NCI-H1436 treated with DMSO at 0.1 percent for 48 hours (cell line): ENCODE measurements at regions not wholly inside any gene's neighbourhood (a gene's known extent, or its start where the extent isn't known, plus 50 kb on each side); places are given as distances from the start of the nearest gene placed in this dataset.
"Not testable (repeated sequence)": the region's sequence is repeated elsewhere in the genome, so short reads cannot be mapped to it uniquely, and the experiment has no call there.

Experiments used
- DNase-seq: peaks from one replicate; lab custom pipeline; 2025; lab: John Stamatoyannopoulos, UW

DNA sequence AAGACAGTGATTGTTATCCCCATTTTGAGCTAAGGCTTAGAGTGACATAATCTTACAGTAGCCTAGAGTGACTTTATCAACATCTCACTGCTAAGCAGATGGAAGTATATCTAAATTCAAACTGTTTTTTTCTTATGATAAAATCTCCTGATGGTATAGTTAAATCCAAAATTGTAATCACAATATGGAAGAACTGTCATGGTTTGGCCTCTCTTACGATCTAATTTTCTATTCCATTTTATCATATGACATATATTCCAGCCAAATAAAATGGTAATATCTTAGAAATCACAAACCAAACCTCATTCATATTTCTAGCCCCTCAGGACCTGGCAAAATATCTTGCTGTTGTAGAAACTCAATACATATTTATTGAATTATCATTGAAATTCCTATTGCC is 864.7 kb downstream of the SLC6A15 start:
- no peak for DNase-seq

DNA sequence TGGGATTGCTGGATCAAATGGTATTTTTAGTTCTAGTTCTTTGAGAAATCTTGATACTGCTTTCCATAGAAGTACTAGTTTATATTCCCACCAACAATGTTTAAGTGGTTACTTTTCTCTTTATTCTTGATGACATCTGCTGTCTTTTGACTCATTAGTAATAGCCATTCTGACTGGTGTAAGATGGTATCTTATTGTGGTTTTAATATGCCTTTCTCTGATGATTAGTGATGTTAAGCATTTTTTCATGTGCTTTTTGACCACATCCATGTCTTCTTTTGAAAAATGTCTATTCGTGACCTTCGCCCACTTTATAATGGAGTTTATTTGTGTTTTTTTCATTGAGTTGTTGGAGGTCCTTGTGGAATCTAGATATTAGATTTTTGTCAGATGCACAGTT is 865.7 kb downstream of the SLC6A15 start:
- no peak for DNase-seq

DNA sequence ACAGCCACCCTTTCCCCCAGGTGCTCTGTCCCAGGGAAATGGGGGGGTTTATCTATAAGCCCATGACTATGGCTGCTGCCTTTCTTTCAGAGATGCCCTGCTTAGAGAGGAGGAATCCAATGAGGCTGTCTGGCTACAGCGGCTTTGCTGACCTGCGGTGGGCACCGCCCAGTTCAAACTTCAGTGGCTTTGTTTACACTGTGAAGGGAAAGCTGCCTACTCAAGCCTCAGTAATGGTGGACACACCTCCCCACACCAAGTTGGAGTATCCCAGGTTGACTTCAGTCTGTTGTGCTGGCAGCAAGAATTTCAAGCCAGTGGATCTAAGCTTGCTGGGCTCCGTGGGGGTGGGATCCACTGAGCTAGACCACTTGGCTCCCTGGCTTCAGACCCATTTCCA is 869.2 kb downstream of the SLC6A15 start:
- DNase-seq = no peak

DNA sequence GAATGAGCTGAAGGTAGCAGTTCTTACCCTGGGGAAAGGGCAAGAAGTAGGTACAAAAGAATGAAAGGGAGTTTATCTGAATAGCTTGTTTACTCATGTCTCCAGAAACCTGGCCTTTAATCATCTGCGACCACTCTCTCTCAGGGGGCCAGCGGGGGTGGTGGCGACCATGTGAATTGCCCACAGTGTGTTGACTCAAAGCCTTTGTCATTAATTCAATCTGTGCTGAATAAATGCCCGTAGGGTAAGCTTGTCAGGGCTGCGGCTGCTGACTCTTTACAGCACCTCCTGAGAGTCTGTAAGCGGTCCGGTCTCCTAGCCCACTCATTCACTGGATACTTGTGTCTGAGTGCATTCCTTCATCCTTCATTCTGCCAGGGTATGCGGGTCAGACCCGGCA is 874.4 kb downstream of the SLC6A15 start:
- DNase-seq = no peak

DNA sequence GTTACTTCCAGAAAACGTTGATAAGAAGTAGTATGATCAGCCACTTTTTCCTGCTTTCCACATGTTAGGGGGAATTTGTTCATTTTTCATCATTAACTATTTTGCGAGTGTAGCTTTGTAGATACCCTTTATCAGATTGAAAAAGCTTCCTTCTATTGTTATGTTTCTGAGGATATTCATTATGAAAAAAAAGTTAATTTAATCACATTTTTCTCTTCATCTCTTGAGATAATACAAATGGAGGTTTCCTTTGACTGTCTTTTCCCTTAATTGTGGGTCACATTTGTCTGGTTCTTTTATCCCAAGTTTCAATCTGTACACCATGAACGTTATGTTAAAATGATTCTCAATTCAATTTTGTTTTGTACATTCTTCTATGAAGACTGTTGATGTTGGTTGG is 875.7 kb downstream of the SLC6A15 start:
- no peak for DNase-seq

DNA sequence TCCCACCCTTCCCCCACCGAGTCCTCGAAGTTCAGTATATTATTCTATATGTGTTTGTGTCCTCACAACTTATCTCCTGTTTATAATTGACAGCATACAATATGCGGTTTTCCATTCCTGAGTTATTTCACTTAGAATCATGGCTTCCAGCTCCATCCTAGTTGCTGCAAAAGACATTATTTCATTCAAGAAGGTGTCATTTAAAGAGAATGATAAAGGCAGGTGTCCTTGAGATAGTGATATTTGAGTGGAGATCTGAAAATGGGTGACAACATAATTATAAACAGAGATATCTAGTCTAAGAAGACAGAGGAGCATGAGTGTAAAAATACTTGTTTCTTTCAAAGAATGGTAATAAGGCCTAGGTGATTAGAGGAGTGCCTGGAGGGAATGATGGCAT is 876.8 kb downstream of the SLC6A15 start:
- no peak for DNase-seq

DNA sequence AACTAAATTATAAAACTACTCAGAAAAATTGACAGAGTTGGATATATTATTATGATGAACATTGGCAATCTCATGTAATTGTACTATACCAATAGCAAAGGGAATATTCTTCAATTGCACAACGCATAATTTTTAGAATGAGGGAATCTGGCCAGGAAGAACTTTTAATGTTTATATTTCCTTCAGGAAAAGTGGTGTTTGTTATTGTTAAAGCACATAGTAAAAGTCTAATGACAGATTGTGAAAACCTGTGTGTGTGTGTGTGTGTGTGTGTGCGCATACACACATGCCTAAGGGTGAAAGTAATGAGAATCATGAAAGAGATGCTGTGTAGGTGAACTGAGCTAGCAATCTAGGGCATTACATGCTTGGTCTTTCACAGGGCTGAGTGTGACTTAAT is 877.7 kb downstream of the SLC6A15 start:
- no peak for DNase-seq

DNA sequence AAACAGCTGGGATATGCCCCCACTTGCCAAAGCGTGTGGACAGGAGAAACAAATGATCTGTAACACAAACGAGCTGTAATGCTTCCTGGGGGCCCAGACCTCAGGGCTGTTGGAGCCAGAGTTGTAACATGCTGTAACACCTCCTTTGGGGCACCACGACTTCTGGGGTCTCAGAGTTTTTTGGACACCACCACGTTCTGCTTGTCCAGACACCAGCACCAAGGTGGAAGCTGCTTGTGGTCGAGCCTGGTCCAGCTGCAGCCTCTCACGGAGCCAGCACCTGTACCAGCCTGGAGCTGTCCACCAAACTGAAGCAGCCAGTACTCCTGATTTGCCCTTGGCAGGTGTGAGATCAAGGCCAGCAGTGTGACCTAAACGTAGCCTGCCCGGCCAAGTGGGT is 879.4 kb downstream of the SLC6A15 start:
- DNase-seq = no peak

DNA sequence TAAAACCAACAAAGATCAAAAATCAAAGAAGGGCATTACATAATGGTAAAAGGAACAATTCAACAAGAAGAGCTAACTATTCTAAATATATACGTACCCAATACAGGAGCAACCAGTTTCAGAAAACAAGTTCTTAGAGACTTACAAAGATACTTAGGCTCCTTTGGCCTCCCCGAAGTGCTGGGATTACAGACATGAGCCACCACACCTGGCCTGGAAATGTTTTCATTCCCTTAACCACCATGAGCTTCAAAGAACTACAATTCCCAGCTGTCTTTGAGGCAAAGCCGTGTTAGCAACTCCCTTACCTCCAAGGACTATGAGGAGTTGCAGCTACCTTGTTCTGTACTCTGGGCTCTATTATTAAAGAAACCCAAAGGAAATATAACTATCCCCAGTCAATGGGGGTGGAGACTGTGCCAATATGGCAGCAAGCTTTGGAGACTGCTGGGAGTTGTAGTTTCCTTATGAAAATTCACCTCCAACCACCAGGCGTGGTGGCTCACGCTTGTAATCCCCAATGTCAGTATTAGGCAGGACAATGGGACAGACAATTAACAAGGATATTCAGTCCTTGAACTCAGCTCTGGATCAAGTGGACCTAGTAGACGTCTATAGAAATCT is 893.9 kb downstream of the SLC6A15 start:
- DNase-seq = not testable (repeated sequence)

DNA sequence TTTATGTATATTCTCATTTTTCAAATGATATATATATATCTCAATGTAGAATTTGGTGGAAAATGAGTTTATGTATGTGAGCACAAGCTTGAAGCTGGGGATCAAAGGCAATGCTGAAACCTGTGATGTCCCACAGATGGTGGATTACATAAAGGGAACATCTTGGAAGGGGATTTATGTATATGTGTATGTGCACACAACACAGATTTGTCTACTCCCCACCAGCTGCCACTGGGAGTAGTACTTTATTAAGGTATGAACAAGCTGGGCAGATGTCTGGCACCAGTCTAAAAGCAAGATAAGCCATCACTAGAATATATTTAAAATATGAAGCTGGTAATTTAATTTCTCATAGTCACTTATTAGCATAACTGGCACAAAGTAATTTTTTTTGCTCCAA is 895.6 kb downstream of the SLC6A15 start:
- no peak for DNase-seq

DNA sequence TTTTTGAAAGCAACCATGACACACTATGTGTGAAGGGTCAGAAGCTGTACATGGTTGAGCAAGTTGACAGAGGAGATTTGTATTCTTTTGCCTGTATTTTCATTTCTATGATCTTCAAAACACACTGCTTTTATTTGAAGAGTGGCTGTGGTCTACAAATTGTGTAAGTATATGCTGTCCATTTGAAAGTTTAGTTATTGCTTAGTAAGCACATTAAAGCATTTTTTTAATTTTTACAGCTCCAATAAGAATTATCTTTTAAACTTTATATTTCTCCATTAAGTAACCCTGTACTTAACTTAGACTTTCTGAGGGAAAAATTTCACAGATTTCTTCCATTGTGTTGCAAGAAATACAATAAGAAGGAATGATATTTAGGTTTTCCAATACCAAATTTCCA is 915.2 kb downstream of the SLC6A15 start:
- no peak for DNase-seq

DNA sequence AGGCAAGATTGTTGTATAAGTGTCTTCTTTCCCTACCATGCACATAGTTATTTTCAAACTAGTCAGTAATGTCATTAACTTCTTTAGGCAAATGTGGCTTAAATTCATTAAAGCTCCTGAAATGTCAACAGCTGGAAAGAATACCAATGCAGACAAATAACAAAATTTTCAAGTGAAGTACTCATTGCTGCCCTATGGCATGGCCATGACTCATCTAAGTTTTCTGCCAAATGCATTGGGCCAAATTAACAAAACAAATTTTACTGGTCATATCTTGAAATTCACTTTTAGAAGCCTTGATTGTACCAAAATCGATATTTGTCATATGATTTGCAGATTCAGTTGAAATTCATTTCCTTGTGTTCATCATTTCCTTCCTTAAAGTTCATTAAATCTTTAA is 915.9 kb downstream of the SLC6A15 start:
- no peak for DNase-seq

DNA sequence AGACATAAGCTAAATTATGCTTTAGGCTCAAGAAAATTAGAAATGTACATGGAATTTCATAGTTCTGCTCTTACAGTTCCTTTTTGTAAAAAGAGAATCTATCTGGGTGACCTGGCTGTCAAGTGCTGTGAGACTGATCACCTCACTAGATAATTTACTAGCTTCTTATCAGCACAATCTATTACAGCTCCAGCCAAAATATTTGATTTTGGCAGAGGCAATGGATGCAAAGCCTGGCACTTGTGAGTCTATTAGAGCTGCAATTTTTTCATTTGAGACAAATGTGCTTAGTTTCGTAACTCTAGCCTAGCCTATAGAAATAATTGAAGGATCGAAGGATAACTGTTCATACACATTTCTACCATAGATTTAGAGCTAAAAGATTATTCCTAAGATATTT is 927.5 kb downstream of the SLC6A15 start:
- DNase-seq = no peak

DNA sequence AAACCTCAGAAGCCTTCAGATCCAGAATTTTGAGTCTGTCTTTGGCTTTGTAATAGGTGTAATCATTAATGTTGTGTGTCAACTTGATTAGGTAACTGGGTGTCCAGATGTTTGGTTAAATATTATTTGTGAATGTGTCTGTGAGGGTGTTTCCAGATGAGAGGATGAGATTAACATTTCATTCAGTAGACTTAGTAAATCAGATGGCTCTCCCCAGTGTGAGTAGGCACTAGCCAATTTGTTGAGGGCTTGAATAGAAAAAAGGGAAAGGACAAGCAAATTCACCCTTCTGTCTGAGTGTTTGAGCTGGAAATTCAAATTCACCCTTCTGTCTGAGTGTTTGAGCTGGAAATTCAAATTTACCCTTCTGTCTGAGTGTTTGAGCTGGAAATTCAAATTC is 932.2 kb downstream of the SLC6A15 start:
- no peak for DNase-seq

DNA sequence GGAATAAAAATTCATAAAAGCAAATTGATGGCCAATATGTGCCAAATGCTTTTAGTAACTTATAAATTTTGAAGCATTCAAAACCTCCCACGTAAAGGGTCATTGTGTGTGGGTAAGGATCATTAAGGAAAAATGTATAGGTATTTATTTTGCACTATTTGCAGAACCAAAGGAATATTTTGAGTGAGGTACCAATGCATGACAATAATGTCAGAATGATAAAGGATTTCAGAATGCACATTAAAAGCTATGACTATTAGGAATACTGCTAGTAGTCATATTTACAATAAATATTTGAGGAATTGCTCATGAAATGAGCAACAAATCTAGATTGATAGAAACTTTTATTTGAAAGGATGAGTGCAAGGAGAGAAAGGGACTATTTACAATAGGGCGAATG is 932.8 kb downstream of the SLC6A15 start:
- DNase-seq = no peak

DNA sequence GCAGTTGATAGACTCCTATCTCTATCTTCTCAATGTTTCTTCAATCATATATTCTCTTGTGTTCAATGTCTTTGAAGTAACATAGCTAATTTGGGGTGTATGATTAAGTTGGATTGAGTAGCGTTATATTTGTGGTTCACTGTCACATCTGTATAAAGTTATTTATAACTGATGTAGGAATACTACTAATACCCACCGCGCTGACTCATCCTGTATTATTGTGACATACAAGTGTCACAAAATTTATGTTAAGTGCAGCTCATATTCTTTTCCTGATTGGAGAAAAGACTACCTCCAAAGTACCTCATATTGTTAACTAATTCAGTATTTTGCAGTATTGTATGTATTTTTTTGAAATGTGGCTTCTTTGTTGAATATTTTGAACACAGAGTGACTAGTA is 940.8 kb downstream of the SLC6A15 start:
- DNase-seq = no peak

DNA sequence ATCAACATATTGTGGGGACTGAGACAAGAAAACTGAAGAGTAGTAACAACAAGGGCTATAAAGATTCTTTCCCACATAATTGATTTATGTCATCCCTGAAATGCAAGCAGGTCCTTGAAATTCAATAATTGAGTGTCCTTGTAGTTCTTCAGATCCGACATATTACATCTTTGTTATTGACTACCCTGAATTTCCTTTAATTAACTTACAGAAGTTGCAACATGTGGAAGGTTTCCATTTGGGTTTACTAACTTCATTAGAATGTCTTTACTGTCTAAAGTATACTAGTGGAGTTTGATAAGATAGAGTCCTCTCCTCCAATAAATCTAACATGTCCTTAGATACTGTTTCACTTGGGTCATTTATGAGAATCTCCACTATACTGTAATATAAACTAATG is 951.8 kb downstream of the SLC6A15 start:
- no peak for DNase-seq

DNA sequence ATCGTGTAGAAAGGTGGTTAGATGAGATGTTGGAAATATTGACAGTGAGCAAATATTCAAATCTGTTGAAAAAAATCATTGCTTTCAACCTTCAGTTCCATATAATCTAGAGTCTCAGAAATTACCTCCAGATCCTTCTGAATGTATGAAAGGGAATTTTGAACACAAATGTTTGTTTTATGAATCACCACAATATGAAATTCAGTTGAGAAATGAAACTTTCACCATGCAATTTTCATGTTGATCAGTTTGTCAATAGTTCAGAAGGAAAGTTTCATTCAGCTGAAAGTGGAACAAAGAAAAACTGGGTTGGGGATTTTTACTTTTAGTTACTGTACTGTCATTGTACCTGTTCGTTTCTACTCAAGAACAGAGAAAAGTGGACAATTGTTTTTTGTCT is 953.6 kb downstream of the SLC6A15 start:
- DNase-seq = no peak

DNA sequence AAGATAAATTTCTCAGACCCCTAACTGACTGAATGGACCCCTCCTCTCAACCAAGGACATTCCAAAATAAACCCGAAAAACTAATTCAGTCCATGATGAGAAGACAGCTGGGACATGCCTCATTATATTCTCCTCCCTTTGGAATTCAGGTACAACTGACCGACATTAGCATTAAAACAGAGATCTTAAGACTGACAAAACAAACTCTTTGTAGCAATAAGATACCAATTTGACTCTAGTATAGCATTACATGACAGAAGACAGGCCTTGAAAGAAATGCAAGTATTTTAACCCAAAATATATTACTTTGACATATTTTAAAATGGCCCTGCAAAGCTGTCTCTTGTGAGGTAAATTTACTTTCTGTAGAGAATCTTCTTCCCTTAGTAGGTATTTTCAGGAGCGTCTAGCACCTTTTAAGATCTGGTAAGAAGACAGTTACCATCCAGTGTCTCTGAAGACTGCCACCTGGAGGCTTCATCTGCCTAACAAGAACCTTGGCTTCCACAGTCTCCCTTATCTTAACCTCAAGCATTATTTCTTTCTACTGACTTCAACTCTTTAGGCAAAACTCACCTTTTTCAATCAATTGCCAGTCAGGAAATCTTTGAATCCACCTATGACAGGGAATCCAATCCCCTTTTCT is 957.5 kb downstream of the SLC6A15 start:
- DNase-seq = no peak

DNA sequence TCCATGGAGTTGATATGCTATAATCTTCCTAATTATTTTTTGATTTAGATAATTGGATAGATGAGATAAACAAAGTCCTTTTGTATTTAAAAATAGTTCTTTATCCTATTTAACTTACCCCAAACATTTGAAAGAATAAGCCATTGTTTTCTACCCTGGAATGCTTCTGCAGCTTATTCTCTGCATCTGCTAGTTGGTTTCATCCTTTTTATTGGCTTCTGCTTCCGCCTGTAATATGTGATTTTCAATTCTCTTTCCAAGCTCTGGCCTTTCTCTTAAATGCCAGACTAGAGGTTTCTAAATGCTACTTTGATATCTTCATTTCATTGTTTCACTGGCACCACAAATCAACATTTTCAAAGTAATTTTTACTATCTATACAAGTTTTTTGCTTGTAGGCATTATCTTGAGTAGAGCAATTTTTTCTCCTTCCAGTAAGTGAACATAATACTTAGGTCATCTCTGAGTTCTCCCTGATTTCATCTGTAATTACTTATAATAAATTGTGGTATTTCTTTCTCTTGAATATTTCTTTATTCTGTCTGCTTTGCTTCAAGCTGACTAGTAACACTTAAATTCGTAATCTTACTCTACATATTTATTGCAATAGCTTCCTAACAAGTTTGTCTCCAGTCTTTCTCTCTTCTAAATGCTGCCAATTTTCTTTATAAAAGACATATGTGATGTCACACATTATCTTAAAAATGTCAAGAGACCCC is 958.4 kb downstream of the SLC6A15 start:
- no peak for DNase-seq

DNA sequence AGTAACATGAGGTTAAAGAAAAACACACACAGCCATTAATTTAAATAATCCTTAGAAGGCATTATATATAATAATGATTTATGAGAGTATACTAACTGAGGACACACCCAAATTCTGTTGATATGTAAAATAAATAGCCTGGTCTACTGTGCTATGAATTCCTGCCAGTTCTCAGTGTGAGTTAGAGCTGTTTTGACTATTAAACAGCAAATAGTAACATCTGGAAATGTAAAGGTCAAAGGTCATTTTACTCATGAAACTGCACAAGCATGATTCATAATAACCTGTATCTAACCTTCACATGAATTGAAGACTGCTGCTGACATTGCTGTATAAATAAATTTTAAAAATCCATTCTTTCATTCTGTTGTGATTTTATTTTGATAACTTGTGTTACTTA is 966.7 kb downstream of the SLC6A15 start:
- no peak for DNase-seq

DNA sequence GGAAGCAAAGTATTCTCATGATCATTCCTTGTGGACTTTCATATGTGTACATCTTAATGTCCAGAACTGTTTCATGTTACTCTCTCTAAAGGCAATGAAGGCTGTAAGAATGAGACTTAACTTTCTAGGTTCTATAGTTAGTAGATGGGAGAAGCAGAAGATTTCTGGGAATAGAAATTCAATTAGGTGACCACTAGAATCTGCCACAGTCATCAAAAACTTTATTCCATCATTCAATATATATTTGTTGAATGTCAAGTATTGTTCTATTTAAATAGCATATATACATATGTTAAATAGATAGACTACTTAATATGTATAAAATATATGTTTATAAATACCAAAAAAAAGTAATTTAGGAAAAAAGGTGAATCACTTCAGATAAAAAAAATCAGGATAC is 972.9 kb downstream of the SLC6A15 start:
- no peak for DNase-seq

DNA sequence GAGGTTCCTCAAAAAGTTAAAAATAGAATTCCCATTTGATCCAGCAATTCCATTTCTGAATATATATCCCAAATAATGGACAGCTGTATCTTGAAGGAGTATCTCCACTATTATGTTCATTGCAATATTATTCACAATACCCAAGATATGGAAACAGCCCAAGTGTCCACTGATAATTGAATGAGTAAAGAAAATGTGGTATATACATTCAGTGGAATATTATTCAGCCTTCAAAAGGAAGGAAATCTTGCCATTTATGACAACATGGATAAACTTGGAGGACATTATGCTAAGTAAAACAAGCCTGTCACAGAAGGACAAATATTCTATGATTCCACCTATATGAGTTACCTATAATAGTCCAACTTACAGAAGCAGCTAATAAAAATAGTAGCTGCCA is 979.0 kb downstream of the SLC6A15 start:
- no peak for DNase-seq

DNA sequence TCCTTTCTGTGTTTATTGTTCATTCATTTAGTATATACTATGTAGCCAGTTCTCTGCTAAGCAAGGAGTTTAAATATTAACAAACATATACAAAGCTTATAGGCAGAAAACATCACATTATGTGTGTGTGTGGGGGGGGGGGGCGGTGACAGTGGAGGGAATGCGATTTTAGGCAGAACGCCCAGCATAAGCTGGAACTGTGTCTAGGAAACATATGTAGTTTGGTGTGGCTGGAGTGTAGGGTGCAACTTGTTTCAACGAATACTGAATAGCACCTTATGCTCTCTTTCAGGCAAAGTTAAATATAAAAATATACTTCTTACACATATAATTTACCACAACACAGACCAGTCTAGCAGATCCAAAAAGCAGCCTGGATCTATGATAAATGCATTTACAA is 980.6 kb downstream of the SLC6A15 start:
- no peak for DNase-seq
